Activated naive CD8-positive, alpha-beta T cell treated with anti-CD3 and anti-CD28 coated beads for 36 hours (primary cell): ENCODE measurements at regions not wholly inside any gene's neighbourhood (a gene's known extent, or its start where the extent isn't known, plus 50 kb on each side); places are given as distances from the start of the nearest gene placed in this dataset.
"Not testable (repeated sequence)": the region's sequence is repeated elsewhere in the genome, so short reads cannot be mapped to it uniquely, and the experiment has no call there.

Source experiments
- DNase-seq: peaks from one replicate; pipeline ENCODE4 v3.0.0; 2021
- H3K27ac Mint-ChIP-seq: one replicate; pipeline ENCODE4 v1.8.0; 2022; ENCODE audit warnings: mild to moderate bottlenecking, moderate library complexity, mixed read lengths
- H3K27me3 Mint-ChIP-seq: one replicate; pipeline ENCODE4 v1.8.0; 2022; ENCODE audit warnings: mild to moderate bottlenecking, mixed read lengths
- H3K36me3 Mint-ChIP-seq: one replicate; pipeline ENCODE4 v1.8.0; 2021; ENCODE audit warnings: mild to moderate bottlenecking, mixed read lengths
- H3K4me1 Mint-ChIP-seq: one replicate; pipeline ENCODE4 v1.8.0; 2021; ENCODE audit warnings: mixed read lengths
- H3K4me3 Mint-ChIP-seq: one replicate; pipeline ENCODE4 v1.8.0; 2022; ENCODE audit warnings: mild to moderate bottlenecking, moderate library complexity, mixed read lengths
- H3K9me3 Mint-ChIP-seq: one replicate; pipeline ENCODE4 v1.8.0; 2022; ENCODE audit warnings: mixed read lengths

- Mint-ChIP-seq H3K27me3 (no peaks in the 10 kb centered on the region), H3K4me1 (no peaks in the 10 kb centered on the region), H3K9me3 (no peaks in the 10 kb centered on the region), H3K27ac (no peak overlapping the region), H3K36me3 (no peaks in the 10 kb centered on the region), H3K4me3 (no peak overlapping the region)
- DNase-seq: no peak
Observed at GRCh38 chr16:72590151-72590937, 418.4 kb upstream of the PMFBP1 start.

- Mint-ChIP-seq H3K4me1 (no peaks in the 10 kb centered on the region), H3K36me3 (no peaks in the 10 kb centered on the region), H3K4me3 (no peak overlapping the region), H3K27me3 (no peaks in the 10 kb centered on the region), H3K9me3 (peaks cover under 1% of the 10 kb centered on the region), H3K27ac (no peak overlapping the region)
- no peak for DNase-seq
Observed at GRCh38 chr16:72588551-72588950, 416.6 kb upstream of the PMFBP1 start.

- not testable (repeated sequence) for H3K27ac Mint-ChIP-seq, H3K27me3 Mint-ChIP-seq, DNase-seq, H3K9me3 Mint-ChIP-seq, H3K36me3 Mint-ChIP-seq, H3K4me1 Mint-ChIP-seq, H3K4me3 Mint-ChIP-seq
Observed at GRCh38 chr16:72578061-72578460, 406.1 kb upstream of the PMFBP1 start.

- no peak for DNase-seq
- Mint-ChIP-seq H3K27me3 (no peaks in the 10 kb centered on the region), H3K4me1 (no peaks in the 10 kb centered on the region), H3K27ac (no peak overlapping the region), H3K9me3 (no peaks in the 10 kb centered on the region), H3K36me3 (peaks cover 7% of the 10 kb centered on the region), H3K4me3 (no peak overlapping the region)
Observed at GRCh38 chr16:72576189-72576588, 404.2 kb upstream of the PMFBP1 start.

GRCh38 chr16:72569677-72570076, 397.7 kb upstream of the PMFBP1 start:
- no peaks in the 10 kb centered on the region for H3K4me1 Mint-ChIP-seq
- no peaks in the 10 kb centered on the region for H3K9me3 Mint-ChIP-seq
- H3K27me3 Mint-ChIP-seq: no peaks in the 10 kb centered on the region
- H3K27ac Mint-ChIP-seq: no peak overlapping the region
- H3K4me3 Mint-ChIP-seq: no peak overlapping the region
- no peak for DNase-seq
- H3K36me3 Mint-ChIP-seq: peaks cover 4% of the 10 kb centered on the region

- Mint-ChIP-seq H3K4me1 (no peaks in the 10 kb centered on the region), H3K27me3 (no peaks in the 10 kb centered on the region), H3K9me3 (no peaks in the 10 kb centered on the region), H3K27ac (no peak overlapping the region), H3K4me3 (no peak overlapping the region), H3K36me3 (peaks cover 4% of the 10 kb centered on the region)
- no peak for DNase-seq
Observed at GRCh38 chr16:72568502-72568901, 396.5 kb upstream of the PMFBP1 start.

- Mint-ChIP-seq H3K27me3 (no peaks in the 10 kb centered on the region), H3K4me1 (no peaks in the 10 kb centered on the region), H3K27ac (no peak overlapping the region), H3K4me3 (no peak overlapping the region), H3K36me3 (no peaks in the 10 kb centered on the region), H3K9me3 (no peaks in the 10 kb centered on the region)
- no peak for DNase-seq
Observed at GRCh38 chr16:72566174-72566573, 394.2 kb upstream of the PMFBP1 start.

GRCh38 chr16:72565106-72565505, 393.2 kb upstream of the PMFBP1 start:
- no peak for DNase-seq
- Mint-ChIP-seq H3K9me3 (no peaks in the 10 kb centered on the region), H3K4me1 (no peaks in the 10 kb centered on the region), H3K27me3 (no peaks in the 10 kb centered on the region), H3K27ac (no peak overlapping the region), H3K4me3 (no peak overlapping the region), H3K36me3 (no peaks in the 10 kb centered on the region)

GRCh38 chr16:72560617-72561016, 388.7 kb upstream of the PMFBP1 start:
- DNase-seq: no peak
- no peaks in the 10 kb centered on the region for H3K4me1 Mint-ChIP-seq
- no peak overlapping the region for H3K4me3 Mint-ChIP-seq
- no peak overlapping the region for H3K27ac Mint-ChIP-seq
- no peaks in the 10 kb centered on the region for H3K9me3 Mint-ChIP-seq
- H3K27me3 Mint-ChIP-seq: no peaks in the 10 kb centered on the region
- no peaks in the 10 kb centered on the region for H3K36me3 Mint-ChIP-seq

GRCh38 chr16:72558501-72558900, 386.5 kb upstream of the PMFBP1 start:
- Mint-ChIP-seq H3K27ac (no peak overlapping the region), H3K4me1 (no peaks in the 10 kb centered on the region), H3K4me3 (no peak overlapping the region), H3K27me3 (no peaks in the 10 kb centered on the region), H3K36me3 (no peaks in the 10 kb centered on the region), H3K9me3 (no peaks in the 10 kb centered on the region)
- no peak for DNase-seq

GRCh38 chr16:72554935-72555334, 383.0 kb upstream of the PMFBP1 start:
- no peak overlapping the region for H3K27ac Mint-ChIP-seq
- H3K36me3 Mint-ChIP-seq: peaks cover 5% of the 10 kb centered on the region
- no peaks in the 10 kb centered on the region for H3K27me3 Mint-ChIP-seq
- no peak overlapping the region for H3K4me3 Mint-ChIP-seq
- no peak for DNase-seq
- H3K9me3 Mint-ChIP-seq: no peaks in the 10 kb centered on the region
- H3K4me1 Mint-ChIP-seq: no peaks in the 10 kb centered on the region

GRCh38 chr16:72552654-72553053, 380.7 kb upstream of the PMFBP1 start:
- no peak overlapping the region for H3K4me3 Mint-ChIP-seq
- H3K27me3 Mint-ChIP-seq: no peaks in the 10 kb centered on the region
- H3K36me3 Mint-ChIP-seq: peaks cover 18% of the 10 kb centered on the region
- no peaks in the 10 kb centered on the region for H3K4me1 Mint-ChIP-seq
- H3K27ac Mint-ChIP-seq: no peak overlapping the region
- peaks cover 5% of the 10 kb centered on the region for H3K9me3 Mint-ChIP-seq
- no peak for DNase-seq

GRCh38 chr16:72551649-72552048, 379.7 kb upstream of the PMFBP1 start:
- Mint-ChIP-seq H3K36me3 (peaks cover 23% of the 10 kb centered on the region), H3K27me3 (no peaks in the 10 kb centered on the region), H3K4me3 (no peak overlapping the region), H3K27ac (no peak overlapping the region), H3K9me3 (peaks cover 5% of the 10 kb centered on the region), H3K4me1 (no peaks in the 10 kb centered on the region)
- DNase-seq: no peak

GRCh38 chr16:72549878-72550277, 377.9 kb upstream of the PMFBP1 start:
- no peak for DNase-seq
- no peak overlapping the region for H3K27ac Mint-ChIP-seq
- H3K36me3 Mint-ChIP-seq: peaks cover 30% of the 10 kb centered on the region
- no peaks in the 10 kb centered on the region for H3K27me3 Mint-ChIP-seq
- no peaks in the 10 kb centered on the region for H3K4me1 Mint-ChIP-seq
- peaks cover 7% of the 10 kb centered on the region for H3K9me3 Mint-ChIP-seq
- H3K4me3 Mint-ChIP-seq: no peak overlapping the region

DNA sequence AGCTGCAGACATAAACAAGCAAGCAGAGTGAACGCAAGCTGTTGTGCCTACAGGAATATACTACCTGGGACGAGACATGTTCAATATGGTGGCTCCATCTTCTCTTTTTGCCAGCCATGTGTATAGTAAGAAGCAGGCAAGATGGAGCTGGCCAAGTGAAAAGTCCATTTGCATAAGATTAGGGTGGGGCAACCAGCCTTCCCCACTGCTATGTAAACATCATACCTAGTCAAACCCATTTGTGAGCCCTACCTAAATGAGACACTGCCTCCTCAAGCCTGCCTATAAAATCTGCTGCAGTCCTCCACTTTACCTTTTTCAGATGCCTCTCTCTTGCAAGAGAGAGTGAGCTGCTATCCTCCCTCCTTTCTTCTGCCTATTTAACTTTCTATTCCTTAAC, 370.1 kb upstream of the PMFBP1 start:
- H3K27me3 Mint-ChIP-seq: no peaks in the 10 kb centered on the region
- H3K9me3 Mint-ChIP-seq: peaks cover 1% of the 10 kb centered on the region
- H3K27ac Mint-ChIP-seq: no peak overlapping the region

DNA sequence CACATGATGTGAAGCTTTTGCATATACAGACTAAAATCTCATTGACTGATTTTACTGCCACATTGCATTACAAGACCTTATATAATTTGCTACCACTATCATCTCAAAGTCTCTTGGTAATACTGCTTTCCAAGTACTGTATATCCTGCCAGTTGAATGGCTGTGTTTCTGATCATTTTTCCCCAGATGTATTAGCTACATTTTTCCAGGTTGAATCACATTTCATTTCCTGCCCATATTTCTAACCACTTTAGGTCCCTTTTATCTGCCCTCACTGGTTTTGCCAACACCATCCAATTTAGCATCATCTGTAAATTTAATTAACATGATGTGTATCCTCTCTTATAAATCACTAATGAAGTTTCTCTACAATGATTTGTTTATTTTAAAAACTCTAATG, 365.7 kb upstream of the PMFBP1 start:
- Mint-ChIP-seq H3K4me3 (no peak overlapping the region), H3K27ac (no peak overlapping the region), H3K9me3 (no peaks in the 10 kb centered on the region), H3K36me3 (peaks cover 2% of the 10 kb centered on the region), H3K4me1 (no peaks in the 10 kb centered on the region), H3K27me3 (no peaks in the 10 kb centered on the region)
- DNase-seq: no peak

More for the DNA sequence above, 370.1 kb upstream of the PMFBP1 start:
- Mint-ChIP-seq H3K36me3 (peaks cover 15% of the 10 kb centered on the region), H3K4me3 (no peak overlapping the region), H3K4me1 (no peaks in the 10 kb centered on the region)
- no peak for DNase-seq
